GM19238 (cell line): ENCODE measurements at regions not wholly inside any gene's neighbourhood (a gene's known extent, or its start where the extent isn't known, plus 50 kb on each side); places are given as distances from the start of the nearest gene placed in this dataset.
"Not testable (repeated sequence)": the region's sequence is repeated elsewhere in the genome, so short reads cannot be mapped to it uniquely, and the experiment has no call there.

Experiments used
- DNase-seq: peaks from one replicate; pipeline ENCODE4 v3.0.0; 2011; ENCODE audit warnings: low spot score; ENCODE audit not compliant: insufficient read length

DNA sequence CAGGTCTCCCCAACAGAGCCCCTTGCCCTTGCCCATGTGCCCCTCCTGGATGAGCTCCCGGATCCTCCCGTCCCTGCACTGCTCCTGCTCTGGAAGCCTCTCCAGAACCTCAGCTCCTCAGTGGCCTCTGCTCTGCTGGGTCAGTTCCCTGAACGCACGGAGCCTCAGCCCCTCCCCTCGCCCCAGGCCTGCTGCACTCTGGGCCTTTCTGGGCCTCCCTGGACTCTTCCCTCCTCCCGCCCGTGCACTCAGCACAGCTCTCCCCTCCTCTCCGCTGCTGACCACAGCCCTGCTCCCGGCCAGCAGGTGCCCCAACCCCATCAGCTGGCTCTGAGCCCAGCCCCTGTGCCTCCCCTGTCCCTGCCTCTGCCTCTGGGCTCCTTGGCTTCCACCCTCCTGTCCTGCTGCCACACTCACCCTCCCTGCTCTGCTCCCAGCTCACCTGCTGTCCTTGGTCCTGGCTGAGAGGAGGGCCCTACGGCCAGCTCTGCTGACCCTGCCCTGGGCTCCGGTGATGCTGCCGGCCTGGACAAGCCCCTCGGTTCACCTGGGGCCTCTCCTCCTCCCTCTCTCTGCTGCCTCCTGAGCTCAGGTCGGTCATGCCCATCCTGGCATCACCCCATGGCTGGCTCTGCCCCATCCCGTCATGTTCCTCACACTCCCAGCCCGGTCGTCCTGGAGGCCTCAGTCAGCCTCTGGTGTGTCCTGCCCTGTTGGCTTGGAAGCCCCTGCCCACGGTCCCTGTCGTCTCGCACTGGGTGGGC, 248.4 kb downstream of the TMEM121 start:
- not testable (repeated sequence) for DNase-seq

DNA sequence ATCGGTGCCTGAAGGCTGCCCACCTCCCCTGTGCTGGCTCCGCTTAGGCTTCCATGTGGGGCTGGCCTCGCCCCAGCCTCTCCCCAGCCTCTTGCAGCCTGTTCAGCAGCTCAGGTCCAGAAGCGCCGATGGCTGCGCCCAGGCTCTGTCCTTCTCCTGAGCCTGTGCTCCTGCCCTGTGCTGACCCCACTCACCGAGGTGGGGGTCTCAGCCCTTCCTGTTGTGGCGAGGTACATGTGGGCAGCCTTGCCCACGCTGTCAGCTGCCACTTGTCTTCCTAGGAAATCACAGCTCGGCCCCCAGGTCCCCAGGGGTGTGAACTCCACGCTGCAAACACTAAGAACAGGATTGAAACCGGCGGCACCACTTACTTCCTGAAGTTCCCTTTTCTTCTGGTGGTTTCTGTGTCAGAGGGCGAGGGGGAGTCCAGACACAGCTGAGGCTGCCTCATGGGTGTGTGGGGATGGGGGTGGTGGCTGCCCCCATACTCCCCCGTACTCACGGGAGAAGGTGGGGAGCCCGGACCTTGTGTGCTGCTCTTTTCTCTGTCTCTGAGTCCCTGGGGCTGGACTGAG, 249.1 kb downstream of the TMEM121 start:
- DNase-seq, result not testable (repeated sequence)

DNA sequence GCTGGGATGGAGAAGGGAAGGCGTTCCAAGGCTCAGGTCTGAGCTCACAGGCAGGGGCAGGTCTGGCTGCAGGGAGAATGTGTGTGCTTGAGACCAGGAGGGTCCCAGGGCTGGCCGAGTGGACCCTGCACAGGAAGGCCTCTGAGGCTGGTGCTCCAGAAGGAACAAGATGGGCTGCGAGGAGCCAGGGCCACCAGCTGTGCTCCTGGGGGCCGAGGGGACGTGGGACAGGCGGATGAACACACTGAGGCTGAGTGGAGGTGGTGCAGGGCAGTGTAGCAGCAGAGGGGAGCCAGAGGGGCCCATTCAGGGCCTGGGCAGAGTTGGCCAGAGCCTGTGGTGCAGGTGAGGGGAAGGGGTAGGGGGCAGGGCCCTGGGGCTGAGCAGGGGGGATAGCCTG, 249.7 kb downstream of the TMEM121 start:
- not testable (repeated sequence) for DNase-seq

DNA sequence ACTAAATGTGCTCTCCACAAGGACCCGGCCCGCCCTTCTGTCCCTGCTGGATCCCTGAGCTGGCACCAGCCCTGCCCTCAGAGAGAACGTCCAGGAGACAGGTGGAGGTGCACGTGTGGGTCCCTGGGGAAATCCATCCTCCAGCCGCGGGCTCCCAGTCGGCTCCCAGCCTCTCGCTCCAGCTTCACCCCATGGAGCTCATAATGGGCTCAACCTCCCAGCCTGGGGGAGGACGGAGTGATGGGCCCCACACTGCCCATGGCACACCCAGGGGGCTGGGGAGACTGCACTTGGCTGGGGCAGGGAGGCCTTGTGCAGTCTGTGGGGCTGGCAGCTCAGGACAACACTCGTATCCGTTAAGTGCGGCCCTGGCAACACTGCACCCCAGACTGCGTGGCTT, 250.5 kb downstream of the TMEM121 start:
- DNase-seq, result no peak

DNA sequence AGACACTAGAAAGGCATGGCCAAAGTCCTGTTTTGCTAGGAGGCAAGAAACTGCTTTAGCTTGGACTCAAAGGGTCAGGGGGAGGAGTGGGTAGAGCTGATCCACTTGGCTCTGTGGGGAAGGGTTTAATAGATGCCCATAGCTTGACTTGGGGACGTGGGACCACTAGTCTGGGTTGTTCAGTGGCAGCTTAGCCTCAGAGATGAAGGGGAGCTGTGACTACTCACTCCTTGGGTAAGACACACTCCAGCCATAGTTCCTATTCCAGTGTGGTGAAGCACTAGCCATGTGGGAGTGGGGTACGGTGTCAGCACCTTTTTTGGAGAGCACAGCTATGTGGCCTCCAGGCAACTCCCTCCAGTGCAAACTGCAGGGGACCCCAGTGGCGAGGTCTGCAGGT, 257.3 kb downstream of the TMEM121 start:
- no peak for DNase-seq

DNA sequence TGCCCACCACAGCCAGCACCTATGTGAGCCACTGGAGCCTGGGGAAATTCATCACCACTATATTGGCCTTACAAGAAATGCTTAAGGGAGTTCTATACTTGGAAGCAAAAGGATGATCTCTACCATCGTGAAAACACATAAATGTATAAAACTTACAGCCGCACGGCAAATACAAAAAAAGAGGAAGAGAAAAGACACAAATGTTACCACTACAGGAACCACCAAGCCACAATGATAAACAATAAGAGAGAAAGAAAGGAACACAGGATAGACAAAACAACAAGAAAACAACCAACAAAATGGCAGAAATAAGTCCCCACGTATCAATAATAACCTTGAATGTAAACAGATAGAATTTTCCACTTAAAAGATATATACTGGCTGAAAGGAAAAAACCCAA, 267.5 kb downstream of the TMEM121 start:
- no peak for DNase-seq

DNA sequence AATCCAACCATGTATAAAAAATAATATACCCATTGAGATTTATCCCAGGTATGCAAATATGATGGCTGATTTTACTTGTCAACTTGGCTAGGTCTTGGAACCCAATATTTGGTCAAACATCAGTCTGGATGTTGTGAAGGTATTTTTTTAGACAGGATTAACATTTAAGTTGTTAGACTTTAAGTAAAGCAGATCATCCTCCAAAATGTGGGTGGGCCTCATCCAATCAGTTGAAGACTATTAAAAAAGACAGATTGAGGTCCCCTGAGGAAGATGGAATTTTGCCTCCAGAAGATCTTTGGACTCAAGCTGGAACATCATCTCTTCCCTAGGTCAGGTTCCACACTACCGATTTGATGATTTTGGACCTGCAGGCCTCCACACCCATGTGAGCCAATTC, 271.2 kb downstream of the TMEM121 start:
- DNase-seq, result no peak

DNA sequence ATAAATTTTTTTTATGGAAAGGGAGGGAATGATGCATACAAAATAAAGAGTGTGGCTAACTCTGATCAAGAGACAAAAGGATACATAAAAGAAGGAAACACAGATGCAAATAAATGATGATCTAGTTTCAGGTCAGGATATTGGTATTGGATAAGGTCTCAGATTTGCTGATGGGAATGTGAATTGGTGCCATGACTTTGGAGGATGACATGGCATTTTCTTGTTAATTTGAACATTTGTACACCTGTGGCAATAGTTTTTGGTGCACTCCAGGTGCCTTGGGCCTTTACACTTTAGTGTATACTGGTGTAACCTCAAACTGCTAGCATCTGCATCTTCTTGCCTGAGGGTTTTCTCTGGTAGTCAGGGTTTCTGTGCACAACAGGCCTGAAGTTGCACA, 279.3 kb downstream of the TMEM121 start:
- DNase-seq, result no peak

DNA sequence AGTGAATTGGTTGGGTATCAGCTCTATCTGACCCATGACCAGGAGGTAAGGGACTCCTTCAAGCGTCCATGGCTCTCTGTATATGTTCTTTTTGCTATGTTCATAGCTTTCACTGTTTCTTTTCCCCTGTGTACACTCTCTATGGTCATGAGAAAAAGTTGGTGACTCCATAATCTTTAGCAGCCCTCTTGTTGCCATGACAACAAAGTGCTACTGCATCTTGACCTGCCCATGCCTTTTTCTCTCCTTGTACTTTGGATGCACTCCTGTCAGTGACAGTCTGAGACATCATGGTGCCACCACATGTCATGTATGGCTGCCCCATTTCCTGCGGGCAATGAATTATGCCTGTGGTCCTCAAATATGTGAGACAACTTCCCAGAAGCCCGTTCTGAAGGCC, 280.2 kb downstream of the TMEM121 start:
- DNase-seq, result no peak

DNA sequence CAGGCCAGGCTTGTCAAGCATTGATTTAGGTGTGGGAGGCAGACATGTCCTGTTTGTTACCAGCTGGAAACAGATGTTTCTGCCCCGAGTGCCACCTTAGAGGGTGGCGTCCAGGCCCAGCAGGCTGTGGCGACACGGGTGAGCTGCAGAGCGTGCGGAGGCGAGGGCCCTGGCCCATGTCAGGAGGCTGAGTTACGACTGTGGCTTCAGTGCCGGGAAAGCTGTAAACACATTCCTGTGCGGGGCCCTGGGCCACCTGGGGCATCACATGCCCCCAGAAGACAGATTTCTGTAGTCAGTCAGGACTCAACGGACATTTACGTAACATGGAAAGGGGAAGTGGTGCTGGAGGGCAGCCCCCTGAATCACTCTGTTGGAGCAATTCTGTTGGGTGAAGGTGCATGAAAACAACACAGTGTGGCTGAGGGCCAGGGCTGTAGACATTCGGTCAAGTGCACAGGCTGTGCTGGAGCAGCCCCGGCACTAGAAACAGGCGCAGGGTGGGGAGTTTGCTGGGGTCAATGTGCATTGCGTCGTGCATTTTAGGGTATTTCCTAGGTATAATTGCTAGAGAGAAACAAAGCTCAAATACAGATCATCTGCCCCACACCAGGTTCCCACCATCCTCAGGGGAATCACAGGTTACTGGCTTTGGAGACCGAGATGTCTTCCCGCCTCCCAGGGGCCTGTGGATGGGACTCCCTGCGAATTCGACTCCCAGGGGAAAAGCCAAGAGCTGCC, 291.8 kb downstream of the TMEM121 start:
- peak; percentile 46 for DNase-seq

DNA sequence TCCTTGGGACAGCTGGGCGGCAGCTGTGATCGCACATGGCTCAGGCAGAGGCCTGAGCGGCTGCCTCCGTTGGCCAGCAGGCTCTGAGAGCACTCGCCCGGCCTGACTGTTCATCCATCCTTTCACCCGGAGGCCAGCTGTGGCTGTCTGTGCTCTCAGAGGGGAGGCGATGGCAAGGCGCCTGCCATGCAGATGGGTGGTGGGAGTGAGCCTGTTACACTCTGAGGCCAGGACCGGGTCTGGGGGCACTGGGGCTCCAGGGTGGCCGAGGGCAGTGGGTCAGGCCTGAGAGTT, 292.3 kb downstream of the TMEM121 start:
- peak; percentile 44 for DNase-seq

DNA sequence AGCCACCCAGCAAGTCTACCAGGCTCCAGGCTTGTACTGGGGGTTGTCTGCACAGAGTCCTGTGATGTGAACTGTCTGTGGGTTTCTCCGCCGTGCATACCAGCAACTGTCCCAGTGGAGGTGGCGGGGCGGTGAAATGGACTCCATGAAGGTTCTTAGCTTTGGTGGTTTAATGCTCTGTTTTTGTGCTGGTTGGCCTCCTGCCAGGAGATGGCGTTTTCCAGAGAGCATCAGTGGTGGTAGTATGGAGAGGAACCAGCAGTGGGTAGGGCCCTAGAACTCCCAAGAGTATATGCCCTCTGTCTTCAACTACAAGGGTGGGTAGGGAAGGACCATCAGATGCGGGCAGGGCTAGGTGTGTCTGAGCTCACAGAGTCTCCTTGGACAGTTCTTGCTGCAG, 303.8 kb downstream of the TMEM121 start:
- DNase-seq, result no peak

DNA sequence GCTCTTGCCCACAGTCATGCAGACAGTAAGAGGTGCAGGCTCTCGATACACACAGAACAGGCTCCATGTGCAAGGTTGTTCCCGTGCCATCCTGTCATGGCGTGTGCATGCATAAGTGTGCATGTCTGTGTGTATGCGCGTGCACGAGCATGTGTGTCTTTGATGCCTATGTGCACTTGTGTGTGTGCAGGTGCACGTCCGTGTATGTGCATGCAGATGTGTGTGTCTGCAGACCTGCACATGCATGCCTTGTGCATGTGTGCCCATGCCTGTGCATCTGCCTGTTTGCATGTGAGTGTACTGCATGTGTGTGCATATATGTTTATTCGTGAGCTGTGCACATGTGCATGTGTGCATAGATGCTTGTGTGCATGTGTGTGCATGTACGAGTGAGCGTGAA, 309.8 kb downstream of the TMEM121 start:
- DNase-seq, result no peak

DNA sequence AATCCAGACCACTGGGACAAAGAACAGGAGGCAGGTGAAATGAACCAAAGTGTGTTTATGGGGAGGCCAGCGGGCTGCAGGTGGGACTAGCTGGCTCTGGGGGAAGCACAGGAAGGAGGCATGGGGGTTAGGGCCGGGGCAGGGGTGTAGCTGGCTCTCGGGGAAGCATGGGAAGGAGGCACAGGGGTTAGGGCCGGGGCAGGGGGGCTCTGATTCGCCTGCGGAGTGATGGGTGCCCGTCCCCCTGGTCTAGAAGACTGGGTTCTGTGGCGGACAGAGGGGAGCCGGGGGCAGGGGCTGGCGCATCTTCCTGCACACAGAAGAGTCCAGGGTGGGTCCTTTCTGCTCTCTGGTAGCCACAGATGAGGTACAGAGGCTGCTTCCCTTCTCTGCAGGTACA, 310.3 kb downstream of the TMEM121 start:
- DNase-seq, result no peak

DNA sequence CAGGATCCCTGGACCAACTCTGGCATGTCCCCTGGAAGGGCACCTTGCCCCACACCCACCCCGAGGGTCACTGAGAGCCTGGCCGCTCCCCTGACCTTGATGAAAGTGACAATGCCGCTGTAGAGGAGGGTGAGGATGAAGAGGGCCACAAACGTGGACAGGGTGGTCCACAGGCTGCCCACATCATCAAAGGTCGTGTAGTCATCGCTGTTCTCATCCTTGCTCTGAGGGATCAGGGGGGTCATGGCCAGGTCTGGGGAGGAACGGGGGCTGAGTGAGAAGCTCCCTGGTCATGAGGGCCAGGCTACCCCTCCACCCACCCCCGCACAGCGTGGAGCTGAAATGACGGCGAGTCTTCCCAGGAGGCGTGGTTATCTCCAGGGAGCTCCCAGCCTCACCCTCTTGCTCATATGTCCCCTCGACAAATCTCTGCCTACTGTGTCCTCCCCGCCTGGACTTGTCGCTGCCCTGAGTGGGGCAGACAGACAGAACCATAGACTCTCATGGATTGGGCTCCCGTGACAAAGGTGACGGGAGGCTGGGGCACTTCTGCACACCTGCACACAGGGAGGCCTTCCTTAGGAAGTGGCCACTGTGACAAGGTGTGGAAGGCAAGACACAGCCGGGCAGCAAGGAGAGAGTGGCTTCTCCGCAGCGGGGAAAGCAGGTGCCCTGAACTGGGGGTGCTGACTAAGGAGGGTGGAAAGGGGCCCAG, 311.1 kb downstream of the TMEM121 start:
- no peak for DNase-seq

DNA sequence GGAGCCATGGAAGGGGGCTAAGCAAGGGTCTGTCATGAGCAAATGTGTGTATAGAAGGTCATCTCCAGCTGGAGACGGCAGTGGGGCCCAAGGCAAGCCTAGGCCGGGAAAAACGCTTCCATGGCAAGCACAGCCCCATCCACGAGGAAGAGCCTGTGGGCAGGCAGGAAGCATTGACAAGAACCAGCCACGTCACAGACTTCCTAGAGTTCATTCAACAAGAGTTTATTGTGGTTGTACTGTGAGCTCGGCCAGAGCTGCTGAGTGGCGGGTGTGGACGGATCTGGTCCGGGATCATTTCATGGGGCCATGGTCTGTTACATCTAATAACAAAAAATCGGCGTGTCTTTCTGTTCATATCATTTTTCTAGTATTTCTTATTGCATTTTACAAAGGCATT, 311.7 kb downstream of the TMEM121 start:
- no peak for DNase-seq

DNA sequence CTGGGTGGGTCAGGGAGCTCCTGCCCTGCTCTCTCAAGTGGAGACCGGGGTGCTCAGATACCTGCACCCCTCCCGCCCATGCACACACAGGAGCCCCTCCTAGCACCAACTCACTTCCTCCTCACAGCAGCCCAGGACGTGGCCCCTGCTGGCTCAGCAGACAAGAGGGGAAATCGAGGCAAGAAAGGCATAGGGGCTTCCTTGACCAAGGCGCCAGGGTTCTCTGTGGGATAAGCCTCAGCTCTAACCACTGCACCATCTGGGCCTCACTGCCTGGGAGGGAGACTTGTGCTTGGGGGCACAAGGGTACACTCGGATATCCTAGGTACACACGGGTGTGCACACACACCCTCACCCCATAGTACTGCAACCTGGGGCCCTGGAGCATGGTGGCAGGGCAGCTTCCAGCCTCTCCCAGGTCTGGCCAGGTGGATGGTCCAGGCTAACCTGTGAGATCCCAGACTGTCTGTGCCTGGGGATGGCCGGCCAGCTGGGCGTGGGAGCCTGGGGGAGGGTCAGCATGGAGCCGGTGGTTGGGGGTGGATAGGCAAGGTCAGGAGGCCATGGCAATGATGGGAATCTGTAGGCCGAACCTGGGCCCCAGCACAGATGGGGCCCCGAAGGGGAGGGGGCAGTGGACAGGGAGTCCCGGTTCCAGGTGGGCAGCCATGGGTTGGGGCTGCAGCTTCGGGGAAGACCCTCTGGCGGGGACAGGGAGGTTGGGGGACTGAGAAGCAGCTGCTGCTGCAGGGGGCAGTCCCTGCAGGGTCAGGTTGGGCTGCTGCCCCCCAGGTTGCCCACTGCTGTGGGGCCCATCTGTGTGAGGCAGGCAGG, 312.4 kb downstream of the TMEM121 start:
- DNase-seq, result no peak

DNA sequence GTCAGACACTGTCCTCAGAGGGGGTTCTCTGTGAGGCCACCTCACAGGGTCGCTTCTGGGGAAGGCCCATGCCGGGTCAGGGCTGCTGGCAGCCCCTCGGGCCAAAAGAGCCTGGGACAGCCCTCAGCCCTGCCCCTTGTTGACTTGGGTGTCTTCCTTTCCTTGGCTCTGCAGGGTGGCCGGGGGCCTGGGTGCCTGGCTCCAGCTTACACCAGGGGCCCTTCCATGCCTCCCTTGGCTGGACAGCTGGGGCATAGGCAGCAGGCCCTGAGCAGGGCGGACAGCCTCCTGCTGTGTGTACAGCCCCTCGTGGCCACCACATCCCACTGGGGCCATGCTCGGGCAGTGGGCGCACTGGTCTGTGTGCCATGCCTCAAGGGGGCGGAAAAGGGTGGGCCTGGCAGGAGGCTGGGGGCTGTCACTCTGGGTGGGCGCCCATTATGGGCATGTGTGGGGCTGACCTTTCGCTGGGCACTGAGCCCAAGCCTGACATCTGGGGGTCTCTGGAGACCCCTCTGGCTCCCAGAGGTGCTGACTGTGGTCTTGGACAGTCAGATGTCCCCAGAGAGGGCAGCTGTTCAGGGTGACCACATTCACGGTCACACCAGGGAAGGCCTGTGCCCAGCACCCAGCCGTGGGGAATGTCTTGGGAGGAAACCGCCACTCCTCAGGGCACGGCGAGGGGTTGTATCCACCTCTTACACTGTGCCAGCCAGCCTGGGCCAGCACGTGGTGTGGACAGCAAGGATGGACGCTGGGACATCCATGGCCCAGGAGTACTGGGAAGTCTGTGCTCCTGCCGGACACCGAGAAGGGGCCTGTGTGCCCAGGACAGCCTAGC, 313.3 kb downstream of the TMEM121 start:
- no peak for DNase-seq

DNA sequence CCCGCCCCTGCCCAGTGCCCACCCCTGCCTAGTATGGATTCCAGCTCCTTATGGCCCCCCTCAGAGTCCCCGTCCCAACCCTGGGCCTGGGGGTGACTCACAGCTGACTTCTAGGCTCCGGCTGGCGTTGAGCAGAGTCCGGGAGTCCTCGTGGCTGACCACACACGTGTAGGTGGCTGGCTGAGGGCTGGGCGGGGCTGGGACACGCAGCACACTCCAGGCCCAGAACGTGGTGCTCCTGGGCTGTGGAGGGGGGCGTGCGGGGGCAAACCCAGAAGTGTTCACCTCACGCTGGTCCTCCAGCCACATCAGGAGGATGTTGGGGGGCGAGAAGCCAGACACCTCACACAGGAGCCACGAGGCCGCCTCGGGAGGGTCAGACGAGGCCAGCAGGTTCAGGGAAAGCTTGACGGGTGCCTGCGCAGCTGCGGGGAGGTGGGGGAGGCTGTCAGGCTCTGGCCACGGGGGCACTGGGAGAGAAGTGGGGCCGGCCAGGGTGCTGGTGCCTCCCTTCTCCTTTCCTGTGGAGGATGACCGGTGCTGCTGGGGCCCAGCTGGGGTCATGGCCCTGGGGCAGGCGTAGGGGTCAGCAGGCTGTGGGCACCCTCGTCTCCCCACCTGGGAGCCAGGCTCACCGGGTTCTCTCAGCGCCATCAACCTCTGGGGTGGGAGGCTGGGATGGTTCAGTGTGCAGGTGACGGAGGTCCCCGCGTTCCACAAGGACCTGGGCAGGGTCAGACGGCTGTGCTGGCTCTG, 314.1 kb downstream of the TMEM121 start:
- DNase-seq, result no peak
